Dedifferentiated amniotic fluid mesenchymal stem cell (primary cell): ENCODE measurements at regions not wholly inside any gene's neighbourhood (a gene's known extent, or its start where the extent isn't known, plus 50 kb on each side); places are given as distances from the start of the nearest gene placed in this dataset.
"Not testable (repeated sequence)": the region's sequence is repeated elsewhere in the genome, so short reads cannot be mapped to it uniquely, and the experiment has no call there.

Experiments used
- DNase-seq: peaks from one replicate; pipeline ENCODE4 v3.0.0-alpha.2; 2016; ENCODE audit errors: extremely low spot score

GRCh38 chr9:75197561-75197960 lies 109.2 kb downstream of the OSTF1 start:
- no peak for DNase-seq

GRCh38 chr9:75198436-75198835 lies 110.1 kb downstream of the OSTF1 start:
- DNase-seq: no peak

GRCh38 chr9:75200892-75201470 lies 112.7 kb downstream of the OSTF1 start:
- peak; percentile 30 for DNase-seq

- no peak for DNase-seq
These were observed 113.3 kb downstream of the OSTF1 start for GRCh38 chr9:75201480-75202209.

- DNase-seq: not testable (repeated sequence)
These were observed 119.7 kb downstream of the OSTF1 start for GRCh38 chr9:75207997-75208396.

- DNase-seq: no peak
These were observed 121.9 kb downstream of the OSTF1 start for GRCh38 chr9:75210215-75210614.

GRCh38 chr9:75213765-75214164 lies 125.5 kb downstream of the OSTF1 start:
- no peak for DNase-seq

- DNase-seq: no peak
These were observed 138.3 kb downstream of the OSTF1 start for GRCh38 chr9:75226403-75227139.

GRCh38 chr9:75228893-75229292 lies 140.6 kb downstream of the OSTF1 start:
- DNase-seq: no peak

GRCh38 chr9:75229605-75230332 lies 141.5 kb downstream of the OSTF1 start:
- DNase-seq: no peak

- no peak for DNase-seq
These were observed 142.2 kb downstream of the OSTF1 start for GRCh38 chr9:75230469-75230868.

GRCh38 chr9:75231167-75231566 lies 142.9 kb downstream of the OSTF1 start:
- no peak for DNase-seq

- DNase-seq: no peak
These were observed 144.7 kb downstream of the OSTF1 start for GRCh38 chr9:75233011-75233410.

- no peak for DNase-seq
These were observed 147.3 kb downstream of the OSTF1 start for GRCh38 chr9:75235632-75236031.

GRCh38 chr9:75238311-75238976 lies 150.1 kb downstream of the OSTF1 start:
- peak; percentile 70 for DNase-seq

- DNase-seq: no peak
These were observed 150.9 kb downstream of the OSTF1 start for GRCh38 chr9:75239176-75239575.

- no peak for DNase-seq
These were observed 154.1 kb downstream of the OSTF1 start for GRCh38 chr9:75242426-75242825.

- no peak for DNase-seq
These were observed 158.6 kb downstream of the OSTF1 start for GRCh38 chr9:75246949-75247348.

GRCh38 chr9:75265525-75265972 lies 177.2 kb downstream of the OSTF1 start:
- DNase-seq: peak; percentile 55

GRCh38 chr9:75269197-75269596 lies 180.9 kb downstream of the OSTF1 start:
- DNase-seq: no peak

- DNase-seq: peak; percentile 2
These were observed 184.7 kb downstream of the OSTF1 start for GRCh38 chr9:75273055-75273454.

- DNase-seq: no peak
These were observed 186.5 kb downstream of the OSTF1 start for GRCh38 chr9:75274781-75275180.
